ENCODE measurements at regions not wholly inside any gene's neighbourhood (a gene's known extent, or its start where the extent isn't known, plus 50 kb on each side); places are given as distances from the start of the nearest gene placed in this dataset.

DNA sequence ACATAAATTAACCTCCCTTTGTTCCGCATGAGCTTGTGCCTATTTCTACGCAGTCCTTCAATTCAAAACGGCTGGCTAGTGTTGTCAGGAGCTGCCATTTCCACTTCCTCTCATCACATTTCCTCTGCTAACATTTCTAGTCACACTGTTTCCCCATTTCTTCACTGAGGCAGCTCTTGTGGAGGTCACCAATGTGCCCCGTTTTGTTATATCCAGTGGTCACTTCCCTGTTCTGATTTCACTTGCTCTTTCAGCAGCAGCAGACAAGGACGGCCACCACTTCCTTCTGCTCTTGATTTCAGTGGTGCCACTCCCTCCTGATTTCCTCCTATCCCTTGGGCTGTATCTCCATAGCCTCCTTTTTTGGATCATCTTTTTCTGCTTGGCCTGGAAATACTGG is 64.8 kb upstream of the SEC61G start:
- TF ChIP-seq TCF7L2 (IDR thresholded peaks at IDR 0.05; ENCODE audit: low read depth, low read length) (no peak), CTCF (IDR thresholded peaks at IDR 0.05) (no peak), POLR2AphosphoS5 (IDR thresholded peaks at IDR 0.05; ENCODE audit: low read depth, low read length) (no peak)

Measured in Panc1 (cell line).